ENCODE measurements at regions not wholly inside any gene's neighbourhood (a gene's known extent, or its start where the extent isn't known, plus 50 kb on each side); places are given as distances from the start of the nearest gene placed in this dataset.

GRCh38 chr15:77719450-77719849 lies 86.7 kb upstream of the LINGO1 start:
- TF ChIP-seq FOXP2 (optimal IDR thresholded peaks at IDR 0.05; ENCODE audit: borderline replicate concordance, extremely low read depth, extremely low read length, insufficient read depth) (no peak), REST (IDR thresholded peaks at IDR 0.05; ENCODE audit: insufficient read depth in 1 of 2, low read depth in 2 of 2, low read length in 2 of 2) (no peak), SIN3A (IDR thresholded peaks at IDR 0.05; ENCODE audit: borderline replicate concordance, insufficient read depth, low read length) (no peak), POLR2AphosphoS5 (IDR thresholded peaks at IDR 0.05; ENCODE audit: low read depth, low read length) (no peak), TAF1 (IDR thresholded peaks at IDR 0.05; ENCODE audit: borderline replicate concordance, insufficient read depth, low read length) (no peak)

- TF ChIP-seq TAF1 (IDR thresholded peaks at IDR 0.05; ENCODE audit: borderline replicate concordance, insufficient read depth, low read length) (no peak), SIN3A (IDR thresholded peaks at IDR 0.05; ENCODE audit: borderline replicate concordance, insufficient read depth, low read length) (no peak), POLR2AphosphoS5 (IDR thresholded peaks at IDR 0.05; ENCODE audit: low read depth, low read length) (no peak), REST (IDR thresholded peaks at IDR 0.05; ENCODE audit: insufficient read depth in 1 of 2, low read depth in 2 of 2, low read length in 2 of 2) (no peak), FOXP2 (optimal IDR thresholded peaks at IDR 0.05; ENCODE audit: borderline replicate concordance, extremely low read depth, extremely low read length, insufficient read depth) (no peak)
Observed at GRCh38 chr15:77717333-77717990, 84.8 kb upstream of the LINGO1 start.

GRCh38 chr15:77716632-77717332 lies 84.1 kb upstream of the LINGO1 start:
- no peak for TF ChIP-seq REST (IDR thresholded peaks at IDR 0.05; ENCODE audit: insufficient read depth in 1 of 2, low read depth in 2 of 2, low read length in 2 of 2)
- no peak for TF ChIP-seq SIN3A (IDR thresholded peaks at IDR 0.05; ENCODE audit: borderline replicate concordance, insufficient read depth, low read length)
- no peak for TF ChIP-seq POLR2AphosphoS5 (IDR thresholded peaks at IDR 0.05; ENCODE audit: low read depth, low read length)
- no peak for TF ChIP-seq FOXP2 (optimal IDR thresholded peaks at IDR 0.05; ENCODE audit: borderline replicate concordance, extremely low read depth, extremely low read length, insufficient read depth)
- TF ChIP-seq TAF1 (IDR thresholded peaks at IDR 0.05; ENCODE audit: borderline replicate concordance, insufficient read depth, low read length), result no peak

- TF ChIP-seq FOXP2 (optimal IDR thresholded peaks at IDR 0.05; ENCODE audit: borderline replicate concordance, extremely low read depth, extremely low read length, insufficient read depth), result no peak
- no peak for TF ChIP-seq POLR2AphosphoS5 (IDR thresholded peaks at IDR 0.05; ENCODE audit: low read depth, low read length)
- no peak for TF ChIP-seq TAF1 (IDR thresholded peaks at IDR 0.05; ENCODE audit: borderline replicate concordance, insufficient read depth, low read length)
- TF ChIP-seq REST (IDR thresholded peaks at IDR 0.05; ENCODE audit: insufficient read depth in 1 of 2, low read depth in 2 of 2, low read length in 2 of 2), result no peak
- no peak for TF ChIP-seq SIN3A (IDR thresholded peaks at IDR 0.05; ENCODE audit: borderline replicate concordance, insufficient read depth, low read length)
Observed at GRCh38 chr15:77715860-77716259, 83.1 kb upstream of the LINGO1 start.

All from PFSK-1 (cell line).